ENCODE measurements at regions not wholly inside any gene's neighbourhood (a gene's known extent, or its start where the extent isn't known, plus 50 kb on each side); places are given as distances from the start of the nearest gene placed in this dataset.

DNA sequence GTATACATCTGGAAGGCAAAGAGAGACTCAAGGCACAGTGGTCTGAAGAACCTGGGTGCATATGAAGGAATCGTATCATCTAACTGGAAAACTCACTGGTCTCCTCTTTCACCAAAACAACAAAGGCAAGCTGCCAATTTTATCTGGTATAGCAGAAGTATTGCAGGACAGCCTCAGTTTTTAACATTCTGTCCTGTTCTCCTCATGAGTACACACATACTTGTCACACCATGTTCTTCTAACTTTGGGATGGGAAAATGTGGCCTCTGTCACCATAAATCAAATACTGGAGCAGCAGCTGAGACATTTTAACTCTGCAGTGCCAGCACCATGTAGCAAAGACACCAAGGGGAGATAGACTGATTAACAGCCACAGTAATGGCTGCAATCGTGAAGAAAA, 199.1 kb upstream of the CNR1 start:
- TF ChIP-seq, protein P1, sequence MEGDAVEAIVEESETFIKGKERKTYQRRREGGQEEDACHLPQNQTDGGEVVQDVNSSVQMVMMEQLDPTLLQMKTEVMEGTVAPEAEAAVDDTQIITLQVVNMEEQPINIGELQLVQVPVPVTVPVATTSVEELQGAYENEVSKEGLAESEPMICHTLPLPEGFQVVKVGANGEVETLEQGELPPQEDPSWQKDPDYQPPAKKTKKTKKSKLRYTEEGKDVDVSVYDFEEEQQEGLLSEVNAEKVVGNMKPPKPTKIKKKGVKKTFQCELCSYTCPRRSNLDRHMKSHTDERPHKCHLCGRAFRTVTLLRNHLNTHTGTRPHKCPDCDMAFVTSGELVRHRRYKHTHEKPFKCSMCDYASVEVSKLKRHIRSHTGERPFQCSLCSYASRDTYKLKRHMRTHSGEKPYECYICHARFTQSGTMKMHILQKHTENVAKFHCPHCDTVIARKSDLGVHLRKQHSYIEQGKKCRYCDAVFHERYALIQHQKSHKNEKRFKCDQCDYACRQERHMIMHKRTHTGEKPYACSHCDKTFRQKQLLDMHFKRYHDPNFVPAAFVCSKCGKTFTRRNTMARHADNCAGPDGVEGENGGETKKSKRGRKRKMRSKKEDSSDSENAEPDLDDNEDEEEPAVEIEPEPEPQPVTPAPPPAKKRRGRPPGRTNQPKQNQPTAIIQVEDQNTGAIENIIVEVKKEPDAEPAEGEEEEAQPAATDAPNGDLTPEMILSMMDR (IDR thresholded peaks at IDR 0.05): no peak
- peak in 2 of 4 donors; percentile 58 to 86 for TF ChIP-seq EP300 (IDR thresholded peaks at IDR 0.05)

Measured in upper lobe of left lung (tissue), 4 donors.